ENCODE measurements at regions not wholly inside any gene's neighbourhood (a gene's known extent, or its start where the extent isn't known, plus 50 kb on each side); places are given as distances from the start of the nearest gene placed in this dataset.

GRCh38 chr18:72201032-72201431, 343.1 kb downstream of the CBLN2 start:
- in situ Hi-C loops (cut with HindIII; ENCODE audit: extremely low pct_ligation_motif_present, low pct_unique_long_range_greater_than_20kb) (no loop called here), intact Hi-C loops (cut with micrococcal nuclease; ENCODE audit: unreplicated experiment) (no loop called here)
- Histone ChIP-seq H3K4me1 (ENCODE audit: insufficient read depth, low read length) (no peaks in the 10 kb centered on the region), H3K9ac (ENCODE audit: insufficient read depth, low read depth, low read length) (no peak overlapping the region), H3K27me3 (ENCODE audit: control insufficient read depth in 1 of 2, insufficient read depth in 2 of 2, low read length in 2 of 2) (no peaks in the 10 kb centered on the region), H3K4me3 (replicated peaks in 1 of 3; ENCODE audit: insufficient read depth in 1 of 3, low read depth in 2 of 3, low read length in 3 of 3) (no peak overlapping the region), H3K27ac (ENCODE audit: extremely low read length, insufficient read depth, low read length) (no peak overlapping the region), H3K79me2 (ENCODE audit: insufficient read depth, low read length) (no peaks in the 10 kb centered on the region), H2AFZ (ENCODE audit: low read length) (no peak overlapping the region), H3K9me3 (ENCODE audit: low read length) (no peaks in the 10 kb centered on the region), H3K4me2 (ENCODE audit: low read depth, low read length) (no peak overlapping the region), H3K36me3 (replicated peaks in 1 of 2; ENCODE audit: control insufficient read depth in 1 of 2, insufficient read depth in 2 of 2, low read length in 2 of 2) (no peaks in the 10 kb centered on the region), H4K20me1 (ENCODE audit: insufficient read depth, low read length) (no peaks in the 10 kb centered on the region)
- BruUV-seq (replicated peaks) = no TSS peak
- ATAC-seq (no peak), DNase-seq (ENCODE audit: low spot score) (no peak), FAIRE-seq (no peak)
- CTCF ChIA-PET (ENCODE audit: low intra/inter-chr PET ratio, low total read pairs) = no interaction called here
- TF ChIP-seq MED1 (CRISPR knock-in tag; IDR thresholded peaks at IDR 0.05) (no peak), HHEX (CRISPR knock-in tag; IDR thresholded peaks at IDR 0.05) (no peak), ZBTB26 (CRISPR knock-in tag; IDR thresholded peaks at IDR 0.05; ENCODE audit: borderline replicate concordance) (no peak), CTCF (CRISPR knock-in tag; IDR thresholded peaks at IDR 0.05) (no peak), NFIB (CRISPR knock-in tag; IDR thresholded peaks at IDR 0.05; ENCODE audit: borderline replicate concordance) (no peak)
- POLR2A ChIA-PET = no interaction called here

GRCh38 chr18:72197591-72197990, 346.6 kb downstream of the CBLN2 start:
- no peak for ATAC-seq
- H3K36me3 ChIP-seq (replicated peaks in 1 of 2; ENCODE audit: control insufficient read depth in 1 of 2, insufficient read depth in 2 of 2, low read length in 2 of 2) = no peaks in the 10 kb centered on the region
- no peaks in the 10 kb centered on the region for H4K20me1 ChIP-seq (ENCODE audit: insufficient read depth, low read length)
- H3K27ac ChIP-seq (ENCODE audit: extremely low read length, insufficient read depth, low read length) = no peak overlapping the region
- in situ Hi-C loops (cut with HindIII; ENCODE audit: extremely low pct_ligation_motif_present, low pct_unique_long_range_greater_than_20kb) (no loop called here), intact Hi-C loops (cut with micrococcal nuclease; ENCODE audit: unreplicated experiment) (no loop called here)
- no peak overlapping the region for H3K9ac ChIP-seq (ENCODE audit: insufficient read depth, low read depth, low read length)
- DNase-seq (ENCODE audit: low spot score) = no peak
- no peaks in the 10 kb centered on the region for H3K4me1 ChIP-seq (ENCODE audit: insufficient read depth, low read length)
- CTCF ChIA-PET (ENCODE audit: low intra/inter-chr PET ratio, low total read pairs) = no interaction called here
- POLR2A ChIA-PET = no interaction called here
- H3K79me2 ChIP-seq (ENCODE audit: insufficient read depth, low read length) = no peaks in the 10 kb centered on the region
- H3K4me3 ChIP-seq (replicated peaks in 1 of 3; ENCODE audit: insufficient read depth in 1 of 3, low read depth in 2 of 3, low read length in 3 of 3) = no peak overlapping the region
- H3K9me3 ChIP-seq (ENCODE audit: low read length) = no peaks in the 10 kb centered on the region
- H3K4me2 ChIP-seq (ENCODE audit: low read depth, low read length) = no peak overlapping the region
- H3K27me3 ChIP-seq (ENCODE audit: control insufficient read depth in 1 of 2, insufficient read depth in 2 of 2, low read length in 2 of 2) = no peaks in the 10 kb centered on the region
- no peak overlapping the region for H2AFZ ChIP-seq (ENCODE audit: low read length)
- BruUV-seq (replicated peaks) = no TSS peak
- FAIRE-seq = no peak
- TF ChIP-seq MAFF (IDR thresholded peaks at IDR 0.05; ENCODE audit: low read depth, low read length) (no peak), IRX3 (CRISPR knock-in tag; IDR thresholded peaks at IDR 0.05; ENCODE audit: borderline replicate concordance, low read depth) (no peak), TBL1XR1 (IDR thresholded peaks at IDR 0.05; ENCODE audit: borderline replicate concordance, low read length, partially characterized antibody) (no peak), CREBL2 (CRISPR knock-in tag; IDR thresholded peaks at IDR 0.05; ENCODE audit: borderline replicate concordance) (no peak), PHF20 (CRISPR knock-in tag; IDR thresholded peaks at IDR 0.05) (no peak), NR2F2 (IDR thresholded peaks at IDR 0.05; ENCODE audit: borderline replicate concordance, low read depth) (no peak)

All from HepG2 (cell line).